Activated T-helper 2 cell treated with anti-CD3 and anti-CD28 coated beads, Interferon-gamma antibody, Interleukin-2, Interleukin-4, amounts not matched to agents 10 μg/mL and 5 μg/mL and 100 μg/mL, durations not matched to agents 14 hours and 24 hours and 36 hours (primary cell): ENCODE measurements at regions not wholly inside any gene's neighbourhood (a gene's known extent, or its start where the extent isn't known, plus 50 kb on each side); places are given as distances from the start of the nearest gene placed in this dataset.
"Not testable (repeated sequence)": the region's sequence is repeated elsewhere in the genome, so short reads cannot be mapped to it uniquely, and the experiment has no call there.

Experiments used
- DNase-seq: peaks from one replicate; pipeline ENCODE4 v3.0.0; 2021; ENCODE audit warnings: low spot score
- H3K27ac Mint-ChIP-seq: one replicate; pipeline ENCODE4 v1.8.0; 2021; ENCODE audit warnings: mixed read lengths
- H3K27me3 Mint-ChIP-seq: one replicate; pipeline ENCODE4 v1.8.0; 2021; ENCODE audit warnings: low read depth, mixed read lengths
- H3K36me3 Mint-ChIP-seq: one replicate; pipeline ENCODE4 v1.8.0; 2021; ENCODE audit warnings: low read depth, mixed read lengths
- H3K4me1 Mint-ChIP-seq: one replicate; pipeline ENCODE4 v1.8.0; 2021; ENCODE audit warnings: low read depth, mixed read lengths
- H3K4me3 Mint-ChIP-seq: one replicate; pipeline ENCODE4 v1.8.0; 2021; ENCODE audit warnings: low read depth, mild to moderate bottlenecking, moderate library complexity, mixed read lengths
- H3K9me3 Mint-ChIP-seq: one replicate; pipeline ENCODE4 v1.8.0; 2021; ENCODE audit warnings: mixed read lengths
- intact Hi-C: fragments of 100-400 bp; cut with micrococcal nuclease; formaldehyde crosslinking; loops from one replicate; pipeline ENCODE4 v1.15.1; 2023

GRCh38 chr1:222896630-222897526 lies 82.0 kb downstream of the DISP1 start:
- H3K9me3 Mint-ChIP-seq = no peaks in the 10 kb centered on the region
- H3K27me3 Mint-ChIP-seq = no peaks in the 10 kb centered on the region
- H3K4me1 Mint-ChIP-seq = peaks cover 12% of the 10 kb centered on the region
- no peaks in the 10 kb centered on the region for H3K36me3 Mint-ChIP-seq
- peak overlapping the region; percentile 78 for H3K27ac Mint-ChIP-seq
- intact Hi-C loops = loop anchor here (2.0 to 5.0 kb wide), 3 partner anchors 16 to 185 kb away; partner anchors contain the start of genes AIDA, BROX and DISP1
- peak overlapping the region; percentile 4 for H3K4me3 Mint-ChIP-seq
- DNase-seq = no peak

GRCh38 chr1:222897527-222898190 lies 82.8 kb downstream of the DISP1 start:
- H3K27ac Mint-ChIP-seq = peak overlapping the region; percentile 77
- H3K4me1 Mint-ChIP-seq = peaks cover 12% of the 10 kb centered on the region
- H3K4me3 Mint-ChIP-seq = peak overlapping the region; percentile 4

GRCh38 chr1:222898191-222898527 lies 83.3 kb downstream of the DISP1 start:
- intact Hi-C loops = loop anchor here (5.0 kb wide), 2 partner anchors 81 to 186 kb away; partner anchors contain the start of genes AIDA, BROX and DISP1
- DNase-seq = no peak
- H3K27ac Mint-ChIP-seq = peak overlapping the region; percentile 77
- no peaks in the 10 kb centered on the region for H3K27me3 Mint-ChIP-seq
- H3K36me3 Mint-ChIP-seq = no peaks in the 10 kb centered on the region
- H3K4me3 Mint-ChIP-seq = peak overlapping the region; percentile 4
- no peaks in the 10 kb centered on the region for H3K9me3 Mint-ChIP-seq
- peaks cover 12% of the 10 kb centered on the region for H3K4me1 Mint-ChIP-seq

More at GRCh38 chr1:222897527-222898190, 82.8 kb downstream of the DISP1 start:
- intact Hi-C loops = loop anchor here (2.0 to 5.0 kb wide), 3 partner anchors 17 to 185 kb away; partner anchors contain the start of genes AIDA, BROX and DISP1
- Mint-ChIP-seq H3K36me3 (no peaks in the 10 kb centered on the region), H3K27me3 (no peaks in the 10 kb centered on the region), H3K9me3 (no peaks in the 10 kb centered on the region)
- no peak for DNase-seq

- Mint-ChIP-seq H3K4me3 (no peak overlapping the region), H3K36me3 (no peaks in the 10 kb centered on the region), H3K27me3 (no peaks in the 10 kb centered on the region), H3K4me1 (peaks cover 12% of the 10 kb centered on the region), H3K27ac (no peak overlapping the region), H3K9me3 (no peaks in the 10 kb centered on the region)
- intact Hi-C loops = loop anchor here (5.0 kb wide), 2 partner anchors 82 to 187 kb away; partner anchors contain the start of genes AIDA, BROX and DISP1
- no peak for DNase-seq
Measured at GRCh38 chr1:222899471-222899870, 84.6 kb downstream of the DISP1 start.

- no peaks in the 10 kb centered on the region for H3K4me1 Mint-ChIP-seq
- no peaks in the 10 kb centered on the region for H3K36me3 Mint-ChIP-seq
- no peak overlapping the region for H3K27ac Mint-ChIP-seq
- no peaks in the 10 kb centered on the region for H3K27me3 Mint-ChIP-seq
- H3K9me3 Mint-ChIP-seq = no peaks in the 10 kb centered on the region
- intact Hi-C loops = no loop called here
- no peak for DNase-seq
- no peak overlapping the region for H3K4me3 Mint-ChIP-seq
Measured at GRCh38 chr1:222904451-222904850, 89.6 kb downstream of the DISP1 start.

GRCh38 chr1:222905151-222905550 lies 90.3 kb downstream of the DISP1 start:
- no peaks in the 10 kb centered on the region for H3K27me3 Mint-ChIP-seq
- no peaks in the 10 kb centered on the region for H3K36me3 Mint-ChIP-seq
- no peaks in the 10 kb centered on the region for H3K9me3 Mint-ChIP-seq
- DNase-seq = no peak
- intact Hi-C loops = no loop called here
- H3K4me1 Mint-ChIP-seq = no peaks in the 10 kb centered on the region
- H3K4me3 Mint-ChIP-seq = no peak overlapping the region
- no peak overlapping the region for H3K27ac Mint-ChIP-seq

- H3K9me3 Mint-ChIP-seq, H3K36me3 Mint-ChIP-seq, H3K4me1 Mint-ChIP-seq, H3K27me3 Mint-ChIP-seq, DNase-seq, intact Hi-C loops, H3K4me3 Mint-ChIP-seq, H3K27ac Mint-ChIP-seq: not testable (repeated sequence)
Measured at GRCh38 chr1:222906271-222906739, 91.5 kb downstream of the DISP1 start.

- Mint-ChIP-seq H3K27me3 (no peaks in the 10 kb centered on the region), H3K9me3 (no peaks in the 10 kb centered on the region), H3K4me3 (no peak overlapping the region), H3K4me1 (no peaks in the 10 kb centered on the region), H3K27ac (no peak overlapping the region), H3K36me3 (no peaks in the 10 kb centered on the region)
- intact Hi-C loops = no loop called here
- DNase-seq = no peak
Measured at GRCh38 chr1:222909586-222909985, 94.7 kb downstream of the DISP1 start.

GRCh38 chr1:222910699-222911098 lies 95.9 kb downstream of the DISP1 start:
- no peaks in the 10 kb centered on the region for H3K4me1 Mint-ChIP-seq
- no peak overlapping the region for H3K4me3 Mint-ChIP-seq
- no peaks in the 10 kb centered on the region for H3K36me3 Mint-ChIP-seq
- H3K27ac Mint-ChIP-seq = no peak overlapping the region
- H3K27me3 Mint-ChIP-seq = no peaks in the 10 kb centered on the region
- H3K9me3 Mint-ChIP-seq = no peaks in the 10 kb centered on the region
- no peak for DNase-seq
- intact Hi-C loops = no loop called here

- no peaks in the 10 kb centered on the region for H3K9me3 Mint-ChIP-seq
- no peak overlapping the region for H3K27ac Mint-ChIP-seq
- DNase-seq = no peak
- no peaks in the 10 kb centered on the region for H3K36me3 Mint-ChIP-seq
- intact Hi-C loops = no loop called here
- H3K4me3 Mint-ChIP-seq = no peak overlapping the region
- H3K27me3 Mint-ChIP-seq = no peaks in the 10 kb centered on the region
- no peaks in the 10 kb centered on the region for H3K4me1 Mint-ChIP-seq
Measured at GRCh38 chr1:222911866-222912265, 97.0 kb downstream of the DISP1 start.

- intact Hi-C loops = no loop called here
- H3K27ac Mint-ChIP-seq = no peak overlapping the region
- no peak overlapping the region for H3K4me3 Mint-ChIP-seq
- peaks cover 5% of the 10 kb centered on the region for H3K9me3 Mint-ChIP-seq
- H3K36me3 Mint-ChIP-seq = no peaks in the 10 kb centered on the region
- DNase-seq = no peak
- no peaks in the 10 kb centered on the region for H3K4me1 Mint-ChIP-seq
- no peaks in the 10 kb centered on the region for H3K27me3 Mint-ChIP-seq
Measured at GRCh38 chr1:222912730-222913129, 97.9 kb downstream of the DISP1 start.

GRCh38 chr1:222914861-222915632 lies 100.2 kb downstream of the DISP1 start:
- Mint-ChIP-seq H3K27me3 (no peaks in the 10 kb centered on the region), H3K9me3 (peaks cover 5% of the 10 kb centered on the region)

More at GRCh38 chr1:222914861-222915632, 100.2 kb downstream of the DISP1 start:
- intact Hi-C loops = no loop called here
- H3K4me3 Mint-ChIP-seq = no peak overlapping the region
- no peaks in the 10 kb centered on the region for H3K36me3 Mint-ChIP-seq
- no peak for DNase-seq
- H3K4me1 Mint-ChIP-seq = no peaks in the 10 kb centered on the region
- no peak overlapping the region for H3K27ac Mint-ChIP-seq
